ENCODE measurements at regions not wholly inside any gene's neighbourhood (a gene's known extent, or its start where the extent isn't known, plus 50 kb on each side); places are given as distances from the start of the nearest gene placed in this dataset.

- H3K36me3 ChIP-seq (ENCODE audit: control insufficient read depth, insufficient read depth, low read length), result no peaks in the 10 kb centered on the region
- ChIA-PET CTCF (interaction anchor here (1.0 to 1.2 kb wide), 3 partner anchors 14 to 53 kb away, joined by 3 read pairs; no protein-coding TSS in a partner anchor), POLR2A (interaction anchor here (0.7 kb wide), 1 partner anchor 53 kb away, joined by 3 read pairs; no protein-coding TSS in a partner anchor)
- no peak for TF ChIP-seq CTCF (IDR thresholded peaks at IDR 0.05; ENCODE audit: insufficient read depth, low read depth, low read length)
- no peaks in the 10 kb centered on the region for H3K27me3 ChIP-seq (ENCODE audit: control insufficient read depth, insufficient read depth, low read length)
- no peak for DNase-seq (ENCODE audit: low read depth)
- no peak overlapping the region for H3K4me3 ChIP-seq (ENCODE audit: low read depth, low read length)
Measured at GRCh38 chr11:47918370-47918690, 62.0 kb upstream of the PTPRJ start.

GRCh38 chr11:47917599-47918369 is 62.6 kb upstream of the PTPRJ start:
- no peaks in the 10 kb centered on the region for H3K36me3 ChIP-seq (ENCODE audit: control insufficient read depth, insufficient read depth, low read length)
- no peak overlapping the region for H3K4me3 ChIP-seq (ENCODE audit: low read depth, low read length)
- DNase-seq (ENCODE audit: low read depth), result peak; percentile 64
- TF ChIP-seq CTCF (IDR thresholded peaks at IDR 0.05; ENCODE audit: insufficient read depth, low read depth, low read length), result no peak
- POLR2A ChIA-PET, result interaction anchor here (0.7 kb wide), 1 partner anchor 53 kb away, joined by 3 read pairs; no protein-coding TSS in a partner anchor
- H3K27me3 ChIP-seq (ENCODE audit: control insufficient read depth, insufficient read depth, low read length), result no peaks in the 10 kb centered on the region
- CTCF ChIA-PET, result interaction anchor here (1.0 to 1.2 kb wide), 4 partner anchors 15 to 52 kb away, joined by 3 read pairs; no protein-coding TSS in a partner anchor

GRCh38 chr11:47916361-47916841 is 64.0 kb upstream of the PTPRJ start:
- no peak overlapping the region for H3K4me3 ChIP-seq (ENCODE audit: low read depth, low read length)
- H3K36me3 ChIP-seq (ENCODE audit: control insufficient read depth, insufficient read depth, low read length), result no peaks in the 10 kb centered on the region
- ChIA-PET CTCF (interaction anchor here (0.6 kb wide), 1 partner anchor 204 kb away, joined by 3 read pairs; no protein-coding TSS in a partner anchor), POLR2A (no interaction called here)
- no peaks in the 10 kb centered on the region for H3K27me3 ChIP-seq (ENCODE audit: control insufficient read depth, insufficient read depth, low read length)
- no peak for TF ChIP-seq CTCF (IDR thresholded peaks at IDR 0.05; ENCODE audit: insufficient read depth, low read depth, low read length)
- DNase-seq (ENCODE audit: low read depth), result no peak

- no peak for DNase-seq (ENCODE audit: low read depth)
- H3K4me3 ChIP-seq (ENCODE audit: low read depth, low read length), result no peak overlapping the region
- TF ChIP-seq CTCF (IDR thresholded peaks at IDR 0.05; ENCODE audit: insufficient read depth, low read depth, low read length), result no peak
- POLR2A ChIA-PET, result no interaction called here
- CTCF ChIA-PET, result no interaction called here
- H3K36me3 ChIP-seq (ENCODE audit: control insufficient read depth, insufficient read depth, low read length), result no peaks in the 10 kb centered on the region
- no peaks in the 10 kb centered on the region for H3K27me3 ChIP-seq (ENCODE audit: control insufficient read depth, insufficient read depth, low read length)
Measured at GRCh38 chr11:47915783-47916182, 64.6 kb upstream of the PTPRJ start.

GRCh38 chr11:47915374-47915773 is 65.0 kb upstream of the PTPRJ start:
- TF ChIP-seq CTCF (IDR thresholded peaks at IDR 0.05; ENCODE audit: insufficient read depth, low read depth, low read length), result no peak
- ChIA-PET CTCF (no interaction called here), POLR2A (no interaction called here)
- Histone ChIP-seq H3K36me3 (ENCODE audit: control insufficient read depth, insufficient read depth, low read length) (no peaks in the 10 kb centered on the region), H3K27me3 (ENCODE audit: control insufficient read depth, insufficient read depth, low read length) (no peaks in the 10 kb centered on the region), H3K4me3 (ENCODE audit: low read depth, low read length) (no peak overlapping the region)
- no peak for DNase-seq (ENCODE audit: low read depth)
